Esophagus muscularis mucosa (tissue), 4 donors: ENCODE measurements at regions not wholly inside any gene's neighbourhood (a gene's known extent, or its start where the extent isn't known, plus 50 kb on each side); places are given as distances from the start of the nearest gene placed in this dataset.

Source experiments
- DNase-seq: peaks from one replicate; pipeline ENCODE4 v3.0.0-alpha.2; 2017; ENCODE audit errors: extremely low spot score
- H3K27ac ChIP-seq, 4 donors: fragments of 200-600 bp; sonication (generic); replicated peaks in 1 of 4; 1 replicate in 3 of 4; 2 replicates in 1 of 4; pipeline ENCODE4 v1.5.1; 2016 to 2019; ENCODE audit warnings: mild to moderate bottlenecking in 1 of 4
- H3K27me3 ChIP-seq, 4 donors: fragments of 200-600 bp; sonication (generic); one replicate each; pipeline versions ENCODE4 v1.5.1 to v1.6.0; 2016 to 2019
- H3K36me3 ChIP-seq, 4 donors: fragments of 200-600 bp; sonication (generic); one replicate each; pipeline ENCODE4 v1.5.1; 2016 to 2019
- H3K4me1 ChIP-seq, 4 donors: fragments of 200-600 bp; sonication (generic); one replicate each; pipeline ENCODE4 v1.5.1; 2016 to 2019
- H3K4me3 ChIP-seq, 4 donors: fragments of 200-600 bp; sonication (generic); 1 replicate in 2 of 4; 2 replicates in 2 of 4; pipeline ENCODE4 v1.5.1; 2016 to 2019; ENCODE audit warnings: mild to moderate bottlenecking in 4 of 4, moderate library complexity in 1 of 4
- H3K9me3 ChIP-seq, 4 donors: fragments of 200-600 bp; sonication (generic); 1 replicate in 3 of 4; 2 replicates in 1 of 4; pipeline ENCODE4 v1.5.1; 2016 to 2019
- CTCF ChIP-seq, 3 experiments: fragments of 200-600 bp in 2 of 3; fragments of 450-650 bp in 1 of 3; sonication (generic) in 2 of 3; IDR thresholded peaks; one replicate each; pipeline ENCODE4 v1.5.1; 2017 to 2019; ENCODE audit warnings: antibody characterized with exemption in 3 of 3, mild to moderate bottlenecking in 2 of 3, moderate library complexity in 1 of 3
- EP300 ChIP-seq: sonication (generic); formaldehyde crosslinking; IDR thresholded peaks from one replicate; pipeline ENCODE4 v1.6.1; 2017; ENCODE audit warnings: antibody characterized with exemption
- POLR2A ChIP-seq: fragments of 450-650 bp; IDR thresholded peaks from one replicate; pipeline ENCODE4 v1.6.1; 2017; ENCODE audit warnings: antibody characterized with exemption, moderate library complexity, mild to moderate bottlenecking, low read depth
- POLR2AphosphoS5 ChIP-seq, 2 donors: sonication (generic); formaldehyde crosslinking; IDR thresholded peaks; one replicate each; pipeline ENCODE4 v1.6.1; 2017; ENCODE audit warnings: antibody characterized with exemption in 2 of 2
- WGBS: methylation state at CpG from one replicate; pipeline ENCODE4 v1.1.5; 2018; 5-methylcytosine and 5-hydroxymethylcytosine counted together
- intact Hi-C: fragments of 100-400 bp; cut with DNase I; formaldehyde crosslinking; loops from one replicate; pipeline ENCODE4 v1.15.1; 2023

GRCh38 chr1:59070610-59071009 is 226.3 kb upstream of the FGGY start:
- DNase-seq: no peak
- H3K9me3 ChIP-seq: no peaks in the 10 kb centered on the region
- TF ChIP-seq EP300 (no peak), POLR2AphosphoS5 (IDR thresholded peaks at IDR 0.05) (no peak), CTCF (IDR thresholded peaks at IDR 0.05) (no peak), POLR2A (no peak)
- no peaks in the 10 kb centered on the region for H3K27me3 ChIP-seq
- no peaks in the 10 kb centered on the region for H3K36me3 ChIP-seq
- H3K27ac ChIP-seq: no peak overlapping the region
- H3K4me1 ChIP-seq: peaks cover 0 to 4% (median 1%) of the 10 kb centered on the region in 4 donors
- intact Hi-C loops: no loop called here
- no peak overlapping the region for H3K4me3 ChIP-seq

DNA sequence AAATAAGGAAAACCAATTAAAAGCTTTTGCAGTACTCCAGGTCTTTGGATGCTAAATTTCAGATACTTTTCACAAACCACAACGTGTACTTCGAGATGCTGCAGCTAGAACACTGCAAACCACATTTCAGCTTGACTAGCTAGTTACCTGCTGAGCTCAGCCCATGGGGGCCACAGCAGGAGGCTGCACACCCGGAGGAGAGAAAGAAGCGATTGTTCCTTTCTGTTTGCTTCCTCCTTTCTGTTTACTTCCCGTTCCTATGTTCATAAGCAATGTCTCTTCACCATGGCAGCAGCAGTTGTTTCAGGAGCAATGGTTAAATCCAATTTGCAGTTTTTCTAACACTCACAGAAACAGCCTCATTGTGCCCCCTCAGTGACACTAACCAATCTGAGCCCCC is 225.6 kb upstream of the FGGY start:
- H3K4me1 ChIP-seq: peaks cover 0 to 4% (median 1%) of the 10 kb centered on the region in 4 donors
- H3K36me3 ChIP-seq: no peaks in the 10 kb centered on the region
- no peak overlapping the region for H3K27ac ChIP-seq
- WGBS: 67% methylated on average over 5 of the region's 5 CpGs
- H3K9me3 ChIP-seq: no peaks in the 10 kb centered on the region
- no peaks in the 10 kb centered on the region for H3K27me3 ChIP-seq
- H3K4me3 ChIP-seq: no peak overlapping the region
- no peak for TF ChIP-seq POLR2A
- peak in 1 of 2 donors; percentile 11 for TF ChIP-seq POLR2AphosphoS5 (IDR thresholded peaks at IDR 0.05)
- TF ChIP-seq CTCF (IDR thresholded peaks at IDR 0.05): no peak
- TF ChIP-seq EP300: no peak
- DNase-seq: no peak
- intact Hi-C loops: no loop called here

DNA sequence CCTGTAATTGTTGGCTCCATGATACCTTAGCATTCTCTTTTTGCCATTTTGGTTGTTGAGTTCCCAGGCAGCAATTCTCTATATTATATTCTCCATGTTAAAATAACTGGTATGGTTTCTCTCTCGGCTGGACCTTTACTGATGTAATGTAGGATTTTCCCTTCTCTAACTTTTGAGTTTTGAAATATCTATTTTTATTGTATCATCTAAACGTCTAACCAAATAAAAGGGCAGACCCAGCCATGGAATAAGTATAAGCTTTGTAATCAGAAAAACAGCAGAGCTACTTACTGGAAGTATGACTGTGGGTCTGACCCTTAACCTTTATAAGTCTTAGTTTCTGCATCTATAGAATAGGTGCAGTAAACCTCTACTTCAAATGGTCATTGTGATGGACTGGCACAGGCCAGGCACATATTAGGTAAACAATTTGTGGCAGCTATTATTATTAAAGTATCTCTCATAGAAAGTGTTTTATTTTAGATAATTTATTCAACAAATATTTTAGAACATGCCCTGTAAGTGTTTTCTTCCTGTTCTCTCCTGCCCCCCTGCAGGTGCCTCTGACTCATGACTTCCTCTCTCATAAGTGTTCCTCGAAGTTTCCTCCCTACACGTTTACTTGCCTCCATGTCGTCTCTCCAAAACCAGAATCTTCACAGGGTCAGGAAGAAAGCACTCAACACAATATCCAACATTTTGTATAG is 224.9 kb upstream of the FGGY start:
- peaks cover 0 to 4% (median 1%) of the 10 kb centered on the region in 4 donors for H3K4me1 ChIP-seq
- no peaks in the 10 kb centered on the region for H3K27me3 ChIP-seq
- 69% methylated on average over 5 of the region's 5 CpGs for WGBS
- no peak for DNase-seq
- TF ChIP-seq EP300: no peak
- no peaks in the 10 kb centered on the region for H3K36me3 ChIP-seq
- H3K27ac ChIP-seq: no peak overlapping the region
- H3K9me3 ChIP-seq: no peaks in the 10 kb centered on the region
- H3K4me3 ChIP-seq: no peak overlapping the region
- intact Hi-C loops: no loop called here

DNA sequence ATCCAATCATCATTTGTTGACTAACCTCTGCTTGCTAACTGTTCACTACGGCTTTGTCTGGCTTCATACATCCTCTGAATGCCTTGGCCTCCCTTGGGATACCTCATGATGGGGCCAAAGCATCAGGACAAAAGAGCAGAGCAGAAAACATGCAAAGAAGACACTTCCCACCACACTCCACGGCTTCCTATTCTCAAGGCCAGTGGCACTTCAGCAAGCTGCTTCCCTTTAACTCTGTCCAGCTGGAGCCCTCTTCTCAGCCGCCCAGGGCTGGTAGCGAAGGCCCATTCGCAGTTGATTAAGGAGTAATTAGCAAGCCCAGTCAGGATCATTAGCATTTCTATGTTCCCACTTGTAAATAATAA is 224.3 kb upstream of the FGGY start:
- intact Hi-C loops: no loop called here

GRCh38 chr1:59074598-59074997 is 222.3 kb upstream of the FGGY start:
- Histone ChIP-seq H3K4me1 (peaks cover 0 to 4% (median 2%) of the 10 kb centered on the region in 4 donors), H3K9me3 (no peaks in the 10 kb centered on the region), H3K4me3 (no peak overlapping the region), H3K36me3 (no peaks in the 10 kb centered on the region), H3K27me3 (no peaks in the 10 kb centered on the region), H3K27ac (no peak overlapping the region)
- WGBS: 60% methylated on average over 3 of the region's 3 CpGs
- intact Hi-C loops: no loop called here
- DNase-seq: no peak
- TF ChIP-seq EP300: no peak
- TF ChIP-seq CTCF (IDR thresholded peaks at IDR 0.05): no peak
- no peak for TF ChIP-seq POLR2AphosphoS5 (IDR thresholded peaks at IDR 0.05)
- TF ChIP-seq POLR2A: no peak

More for the DNA sequence above, 224.3 kb upstream of the FGGY start:
- H3K9me3 ChIP-seq: no peaks in the 10 kb centered on the region
- DNase-seq: no peak
- H3K4me3 ChIP-seq: no peak overlapping the region
- no peak overlapping the region for H3K27ac ChIP-seq
- peaks cover 0 to 4% (median 1%) of the 10 kb centered on the region in 4 donors for H3K4me1 ChIP-seq
- WGBS: 88% methylated on average over 5 of the region's 5 CpGs
- TF ChIP-seq EP300: no peak
- no peak for TF ChIP-seq CTCF (IDR thresholded peaks at IDR 0.05)
- TF ChIP-seq POLR2A: no peak
- TF ChIP-seq POLR2AphosphoS5 (IDR thresholded peaks at IDR 0.05): no peak
- no peaks in the 10 kb centered on the region for H3K36me3 ChIP-seq
- no peaks in the 10 kb centered on the region for H3K27me3 ChIP-seq
